Activated T-helper 1 cell treated with anti-CD3 and anti-CD28 coated beads, Interleukin-12 subunit alpha, Interleukin-12 subunit beta, Interleukin-2, Interleukin-4 antibody, amounts not matched to agents 30 ng/mL and 10 ng/mL and 1 ng/mL, durations not matched to agents 14 hours and 24 hours and 36 hours (primary cell): ENCODE measurements at regions not wholly inside any gene's neighbourhood (a gene's known extent, or its start where the extent isn't known, plus 50 kb on each side); places are given as distances from the start of the nearest gene placed in this dataset.

ENCODE experiments used
- DNase-seq: peaks from one replicate; pipeline ENCODE4 v3.0.0; 2021; ENCODE audit warnings: low spot score
- H3K27ac Mint-ChIP-seq: one replicate; pipeline ENCODE4 v1.8.0; 2021; ENCODE audit warnings: mild to moderate bottlenecking, mixed read lengths
- H3K27me3 Mint-ChIP-seq: one replicate; pipeline ENCODE4 v1.8.0; 2022; ENCODE audit warnings: mild to moderate bottlenecking, moderate library complexity, mixed read lengths; ENCODE audit not compliant: insufficient read depth
- H3K36me3 Mint-ChIP-seq: one replicate; pipeline ENCODE4 v1.8.0; 2021; ENCODE audit warnings: low read depth, mixed read lengths
- H3K4me1 Mint-ChIP-seq: one replicate; pipeline ENCODE4 v1.8.0; 2021; ENCODE audit warnings: low read depth, mixed read lengths
- H3K4me3 Mint-ChIP-seq: one replicate; pipeline ENCODE4 v1.8.0; 2021; ENCODE audit warnings: mild to moderate bottlenecking, moderate library complexity, mixed read lengths
- H3K9me3 Mint-ChIP-seq: one replicate; pipeline ENCODE4 v1.8.0; 2021; ENCODE audit warnings: mixed read lengths
- intact Hi-C: fragments of 100-400 bp; cut with micrococcal nuclease; formaldehyde crosslinking; loops from one replicate; pipeline ENCODE4 v1.15.1; 2024

GRCh38 chr2:126367361-126367760, 288.6 kb upstream of the GYPC start:
- no peaks in the 10 kb centered on the region for H3K4me1 Mint-ChIP-seq
- no peak for DNase-seq
- no peaks in the 10 kb centered on the region for H3K9me3 Mint-ChIP-seq
- intact Hi-C loops = no loop called here
- H3K27me3 Mint-ChIP-seq = no peaks in the 10 kb centered on the region
- no peaks in the 10 kb centered on the region for H3K36me3 Mint-ChIP-seq
- H3K4me3 Mint-ChIP-seq = no peak overlapping the region
- no peak overlapping the region for H3K27ac Mint-ChIP-seq

- intact Hi-C loops = no loop called here
- H3K27me3 Mint-ChIP-seq = no peaks in the 10 kb centered on the region
- no peak overlapping the region for H3K4me3 Mint-ChIP-seq
- no peaks in the 10 kb centered on the region for H3K36me3 Mint-ChIP-seq
- no peak overlapping the region for H3K27ac Mint-ChIP-seq
- H3K4me1 Mint-ChIP-seq = no peaks in the 10 kb centered on the region
- no peak for DNase-seq
- no peaks in the 10 kb centered on the region for H3K9me3 Mint-ChIP-seq
These were observed 287.2 kb upstream of the GYPC start for GRCh38 chr2:126368758-126369157.

GRCh38 chr2:126370201-126370600, 285.8 kb upstream of the GYPC start:
- Mint-ChIP-seq H3K27ac (no peak overlapping the region), H3K4me3 (no peak overlapping the region), H3K36me3 (no peaks in the 10 kb centered on the region), H3K9me3 (no peaks in the 10 kb centered on the region), H3K4me1 (no peaks in the 10 kb centered on the region), H3K27me3 (no peaks in the 10 kb centered on the region)
- DNase-seq = no peak
- intact Hi-C loops = no loop called here

GRCh38 chr2:126372406-126372805, 283.6 kb upstream of the GYPC start:
- no peaks in the 10 kb centered on the region for H3K4me1 Mint-ChIP-seq
- no peaks in the 10 kb centered on the region for H3K27me3 Mint-ChIP-seq
- no peak for DNase-seq
- H3K27ac Mint-ChIP-seq = no peak overlapping the region
- no peaks in the 10 kb centered on the region for H3K36me3 Mint-ChIP-seq
- H3K4me3 Mint-ChIP-seq = no peak overlapping the region
- intact Hi-C loops = no loop called here
- peaks cover 4% of the 10 kb centered on the region for H3K9me3 Mint-ChIP-seq

- intact Hi-C loops = no loop called here
- Mint-ChIP-seq H3K27me3 (no peaks in the 10 kb centered on the region), H3K9me3 (peaks cover 4% of the 10 kb centered on the region), H3K4me3 (no peak overlapping the region), H3K27ac (no peak overlapping the region), H3K36me3 (no peaks in the 10 kb centered on the region), H3K4me1 (no peaks in the 10 kb centered on the region)
- DNase-seq = no peak
These were observed 277.8 kb upstream of the GYPC start for GRCh38 chr2:126378176-126378575.

- DNase-seq = no peak
- Mint-ChIP-seq H3K36me3 (no peaks in the 10 kb centered on the region), H3K27me3 (no peaks in the 10 kb centered on the region), H3K9me3 (peaks cover 4% of the 10 kb centered on the region), H3K27ac (no peak overlapping the region), H3K4me1 (no peaks in the 10 kb centered on the region), H3K4me3 (no peak overlapping the region)
- intact Hi-C loops = no loop called here
These were observed 274.9 kb upstream of the GYPC start for GRCh38 chr2:126381091-126381490.

- no peaks in the 10 kb centered on the region for H3K36me3 Mint-ChIP-seq
- no peaks in the 10 kb centered on the region for H3K4me1 Mint-ChIP-seq
- H3K9me3 Mint-ChIP-seq = peaks cover 18% of the 10 kb centered on the region
- H3K4me3 Mint-ChIP-seq = no peak overlapping the region
- intact Hi-C loops = no loop called here
- DNase-seq = no peak
- no peaks in the 10 kb centered on the region for H3K27me3 Mint-ChIP-seq
- H3K27ac Mint-ChIP-seq = no peak overlapping the region
These were observed 273.0 kb upstream of the GYPC start for GRCh38 chr2:126382998-126383397.

GRCh38 chr2:126383800-126384199, 272.2 kb upstream of the GYPC start:
- no peaks in the 10 kb centered on the region for H3K27me3 Mint-ChIP-seq
- no peak overlapping the region for H3K27ac Mint-ChIP-seq
- H3K9me3 Mint-ChIP-seq = peaks cover 18% of the 10 kb centered on the region
- H3K4me3 Mint-ChIP-seq = no peak overlapping the region
- intact Hi-C loops = no loop called here
- no peak for DNase-seq
- H3K36me3 Mint-ChIP-seq = no peaks in the 10 kb centered on the region
- no peaks in the 10 kb centered on the region for H3K4me1 Mint-ChIP-seq

GRCh38 chr2:126385441-126385840, 270.5 kb upstream of the GYPC start:
- no peaks in the 10 kb centered on the region for H3K27me3 Mint-ChIP-seq
- H3K27ac Mint-ChIP-seq = no peak overlapping the region
- H3K4me3 Mint-ChIP-seq = no peak overlapping the region
- no peaks in the 10 kb centered on the region for H3K4me1 Mint-ChIP-seq
- no peak for DNase-seq
- H3K9me3 Mint-ChIP-seq = peaks cover 18% of the 10 kb centered on the region
- intact Hi-C loops = no loop called here
- H3K36me3 Mint-ChIP-seq = no peaks in the 10 kb centered on the region

GRCh38 chr2:126385983-126386382, 270.0 kb upstream of the GYPC start:
- Mint-ChIP-seq H3K9me3 (peaks cover 18% of the 10 kb centered on the region), H3K4me1 (no peaks in the 10 kb centered on the region)
- intact Hi-C loops = no loop called here

GRCh38 chr2:126389446-126389845, 266.5 kb upstream of the GYPC start:
- H3K4me1 Mint-ChIP-seq = no peaks in the 10 kb centered on the region
- no peaks in the 10 kb centered on the region for H3K27me3 Mint-ChIP-seq
- no peaks in the 10 kb centered on the region for H3K36me3 Mint-ChIP-seq
- intact Hi-C loops = no loop called here
- DNase-seq = no peak
- H3K9me3 Mint-ChIP-seq = peaks cover 18% of the 10 kb centered on the region
- H3K27ac Mint-ChIP-seq = no peak overlapping the region
- H3K4me3 Mint-ChIP-seq = no peak overlapping the region

More at GRCh38 chr2:126385983-126386382, 270.0 kb upstream of the GYPC start:
- Mint-ChIP-seq H3K27ac (no peak overlapping the region), H3K36me3 (no peaks in the 10 kb centered on the region), H3K27me3 (no peaks in the 10 kb centered on the region), H3K4me3 (no peak overlapping the region)
- no peak for DNase-seq

GRCh38 chr2:126392889-126393288, 263.1 kb upstream of the GYPC start:
- no peak overlapping the region for H3K4me3 Mint-ChIP-seq
- no peak for DNase-seq
- H3K36me3 Mint-ChIP-seq = no peaks in the 10 kb centered on the region
- H3K9me3 Mint-ChIP-seq = no peaks in the 10 kb centered on the region
- intact Hi-C loops = no loop called here
- peaks cover 2% of the 10 kb centered on the region for H3K27me3 Mint-ChIP-seq
- no peak overlapping the region for H3K27ac Mint-ChIP-seq
- no peaks in the 10 kb centered on the region for H3K4me1 Mint-ChIP-seq

GRCh38 chr2:126399001-126399400, 257.0 kb upstream of the GYPC start:
- DNase-seq = no peak
- Mint-ChIP-seq H3K27ac (no peak overlapping the region), H3K36me3 (no peaks in the 10 kb centered on the region), H3K4me3 (no peak overlapping the region), H3K4me1 (no peaks in the 10 kb centered on the region), H3K9me3 (no peaks in the 10 kb centered on the region), H3K27me3 (peaks cover 7% of the 10 kb centered on the region)
- intact Hi-C loops = no loop called here

- no peak for DNase-seq
- Mint-ChIP-seq H3K36me3 (no peaks in the 10 kb centered on the region), H3K4me1 (no peaks in the 10 kb centered on the region), H3K4me3 (no peak overlapping the region), H3K27ac (no peak overlapping the region), H3K9me3 (no peaks in the 10 kb centered on the region), H3K27me3 (peaks cover 7% of the 10 kb centered on the region)
- intact Hi-C loops = no loop called here
These were observed 252.8 kb upstream of the GYPC start for GRCh38 chr2:126403039-126403628.
